H9 (cell line): ENCODE measurements at regions not wholly inside any gene's neighbourhood (a gene's known extent, or its start where the extent isn't known, plus 50 kb on each side); places are given as distances from the start of the nearest gene placed in this dataset.

Source experiments
- DNase-seq: peaks from one replicate; pipeline ENCODE4 v3.0.0-alpha.2; 2017
- H2AFZ ChIP-seq: one replicate; pipeline ENCODE4 v1.6.1; 2013; ENCODE audit warnings: mild to moderate bottlenecking, low read length, control low read depth, moderate library complexity
- H2AK5ac ChIP-seq: 2 replicates; pipeline ENCODE4 v1.6.1; 2013; ENCODE audit warnings: low read length, control low read depth, mixed read lengths; ENCODE audit not compliant: insufficient read length
- H2BK120ac ChIP-seq: one replicate; pipeline ENCODE4 v1.6.1; 2013; ENCODE audit warnings: low read depth, mild to moderate bottlenecking, low read length, control low read depth, inconsistent platforms; ENCODE audit not compliant: poor library complexity, severe bottlenecking
- H2BK12ac ChIP-seq: 2 replicates; pipeline ENCODE4 v1.6.1; 2013; ENCODE audit warnings: low read length, control low read depth, mixed read lengths, low read depth; ENCODE audit not compliant: insufficient read length
- H2BK15ac ChIP-seq: 2 replicates; pipeline ENCODE4 v1.6.1; 2013; ENCODE audit warnings: low read depth, low read length, control low read depth
- H2BK20ac ChIP-seq: one replicate; pipeline ENCODE4 v1.6.1; 2013; ENCODE audit warnings: low read depth, mild to moderate bottlenecking, low read length, control low read depth, inconsistent platforms; ENCODE audit not compliant: poor library complexity, severe bottlenecking
- H2BK5ac ChIP-seq: 2 replicates; pipeline ENCODE4 v1.6.1; 2013; ENCODE audit warnings: low read length, control low read depth, mixed read lengths; ENCODE audit not compliant: insufficient read length
- H3K14ac ChIP-seq: 2 replicates; pipeline ENCODE4 v1.6.1; 2013; ENCODE audit warnings: low read length, control low read depth; ENCODE audit not compliant: insufficient read depth
- H3K18ac ChIP-seq: 2 replicates; pipeline ENCODE4 v1.6.1; 2013; ENCODE audit warnings: low read depth, mild to moderate bottlenecking, mixed read lengths, low read length, control low read depth; ENCODE audit not compliant: insufficient read length
- H3K23ac ChIP-seq: 2 replicates; pipeline ENCODE4 v1.6.1; 2013; ENCODE audit warnings: low read length, control low read depth, mixed read lengths, low read depth; ENCODE audit not compliant: insufficient read length
- H3K23me2 ChIP-seq: 2 replicates; pipeline ENCODE4 v1.6.1; 2013; ENCODE audit warnings: low read depth, mild to moderate bottlenecking, mixed read lengths, low read length, control low read depth; ENCODE audit not compliant: insufficient read length, poor library complexity, severe bottlenecking
- H3K27ac ChIP-seq: 2 replicates; pipeline ENCODE4 v1.5.1; 2013; ENCODE audit warnings: low read length, control low read depth, mixed read lengths, low read depth; ENCODE audit not compliant: insufficient read length
- H3K27me3 ChIP-seq: 2 replicates; pipeline ENCODE4 v1.6.1; 2013; ENCODE audit warnings: low read length, control low read depth, inconsistent platforms; ENCODE audit not compliant: insufficient read depth
- H3K4ac ChIP-seq: 2 replicates; pipeline ENCODE4 v1.6.1; 2013; ENCODE audit warnings: low read depth, mild to moderate bottlenecking, control low read depth, inconsistent platforms, low read length, moderate library complexity
- H3K4me1 ChIP-seq: 2 replicates; pipeline ENCODE4 v1.6.1; 2013; ENCODE audit warnings: low read length, control low read depth, inconsistent platforms; ENCODE audit not compliant: insufficient read depth
- H3K4me2 ChIP-seq: 2 replicates; pipeline ENCODE4 v1.6.1; 2013; ENCODE audit warnings: low read length, control low read depth, mixed read lengths; ENCODE audit not compliant: insufficient read length, insufficient read depth
- H3K56ac ChIP-seq: 2 replicates; pipeline ENCODE4 v1.6.1; 2013; ENCODE audit warnings: low read depth, mild to moderate bottlenecking, mixed read lengths, low read length, control low read depth; ENCODE audit not compliant: insufficient read length
- H3K79me1 ChIP-seq: 2 replicates; pipeline ENCODE4 v1.6.1; 2013; ENCODE audit warnings: low read depth, mild to moderate bottlenecking, moderate library complexity, low read length, control low read depth, inconsistent platforms; ENCODE audit not compliant: insufficient read depth, poor library complexity, severe bottlenecking
- H3K79me2 ChIP-seq: 2 replicates; pipeline ENCODE4 v1.6.1; 2013; ENCODE audit warnings: low read length, control low read depth, inconsistent platforms; ENCODE audit not compliant: insufficient read depth
- H3K9ac ChIP-seq: 2 replicates; pipeline ENCODE4 v1.6.1; 2013; ENCODE audit warnings: low read length, control low read depth, mixed read lengths; ENCODE audit not compliant: insufficient read length; ENCODE audit errors: extremely low read depth
- H3K9me3 ChIP-seq: one replicate; pipeline ENCODE4 v1.6.1; 2013; ENCODE audit warnings: low read depth, low read length, inconsistent platforms; ENCODE audit not compliant: control insufficient read depth
- H3T11ph ChIP-seq: one replicate; pipeline ENCODE4 v1.6.1; 2013; ENCODE audit warnings: mild to moderate bottlenecking, low read length, control low read depth, inconsistent platforms
- H4K20me1 ChIP-seq: one replicate; pipeline ENCODE4 v1.6.1; 2013; ENCODE audit not compliant: control insufficient read depth, insufficient read length, insufficient read depth
- H4K5ac ChIP-seq: 2 replicates; pipeline ENCODE4 v1.6.1; 2013; ENCODE audit warnings: low read depth, mild to moderate bottlenecking, mixed read lengths, low read length, control low read depth; ENCODE audit not compliant: insufficient read length
- H4K8ac ChIP-seq: replicated peaks from 2 replicates; pipeline ENCODE4 v1.6.1; 2013; ENCODE audit warnings: low read length, control low read depth, mixed read lengths, low read depth; ENCODE audit not compliant: insufficient read length
- H4K91ac ChIP-seq: 2 replicates; pipeline ENCODE4 v1.6.1; 2013; ENCODE audit warnings: low read depth, mild to moderate bottlenecking, moderate library complexity, mixed read lengths, low read length, control low read depth; ENCODE audit not compliant: insufficient read length
- H3K27ac Mint-ChIP-seq, 3 experiments: 2 replicates in 2 of 3; 3 replicates in 1 of 3; pipeline ENCODE4 v1.8.0; 2020 to 2021; ENCODE audit warnings: mixed read lengths in 3 of 3, mild to moderate bottlenecking in 1 of 3, moderate library complexity in 1 of 3
- H3K27me3 Mint-ChIP-seq: 2 replicates; pipeline ENCODE4 v1.8.0; 2021; ENCODE audit warnings: low read depth, mild to moderate bottlenecking, moderate library complexity, mixed read lengths
- H3K36me3 Mint-ChIP-seq, 3 experiments: 2 replicates in 2 of 3; 3 replicates in 1 of 3; pipeline ENCODE4 v1.8.0; 2020 to 2021; ENCODE audit warnings: low read depth in 3 of 3, mixed read lengths in 3 of 3; ENCODE audit not compliant: insufficient read depth in 1 of 3
- H3K4me1 Mint-ChIP-seq, 2 experiments: 2 replicates each; pipeline ENCODE4 v1.8.0; 2020; ENCODE audit warnings: mixed read lengths in 2 of 2
- H3K4me3 Mint-ChIP-seq, 2 experiments: 2 replicates in 1 of 2; 3 replicates in 1 of 2; pipeline ENCODE4 v1.8.0; 2020 to 2021; ENCODE audit warnings: mild to moderate bottlenecking in 2 of 2, mixed read lengths in 2 of 2, moderate library complexity in 1 of 2
- H3K9me3 Mint-ChIP-seq, 2 experiments: 2 replicates in 1 of 2; 3 replicates in 1 of 2; pipeline ENCODE4 v1.8.0; 2020; ENCODE audit warnings: mild to moderate bottlenecking in 2 of 2, mixed read lengths in 2 of 2, moderate library complexity in 1 of 2
- CTCF ChIP-seq: fragments of 200-600 bp; sonication (generic); conservative IDR thresholded peaks from 3 replicates; pipeline ENCODE4 v1.8.0; 2021; ENCODE audit warnings: antibody characterized with exemption, mild to moderate bottlenecking
- WGBS: extraction: QIAGEN DNeasy Blood & Tissue Kit; methylation state at CpG from one replicate; pipeline ENCODE4 v1.1.7; 2013; ENCODE audit warnings: missing lambda C conversion rate, low lambda C conversion rate, mixed read lengths; ENCODE audit not compliant: insufficient read length; ENCODE audit errors: extremely low coverage; 5-methylcytosine and 5-hydroxymethylcytosine counted together

- no peaks in the 10 kb centered on the region for H3K4me1 ChIP-seq
- no peak overlapping the region for H2BK20ac ChIP-seq
- no peak for DNase-seq
- TF ChIP-seq CTCF, result no peak
- no peaks in the 10 kb centered on the region for H3K79me2 ChIP-seq
- no peaks in the 10 kb centered on the region for H3K79me1 ChIP-seq
- H2BK15ac ChIP-seq, result no peak overlapping the region
- H3K36me3 Mint-ChIP-seq, result peaks cover 0 to 2% (median 0%) of the 10 kb centered on the region in 3 experiments; a peak in 2 of 7 replicates
- H2AFZ ChIP-seq, result no peak overlapping the region
- H2BK5ac ChIP-seq, result no peak overlapping the region
- H3K4me3 Mint-ChIP-seq, result no peak overlapping the region; a peak in 1 of 5 replicates
- no peaks in the 10 kb centered on the region for H3K9me3 ChIP-seq
- no peak overlapping the region for H2BK120ac ChIP-seq
- H3K27me3 Mint-ChIP-seq, result peaks cover 5% of the 10 kb centered on the region
- H3K27ac Mint-ChIP-seq, result no peak overlapping the region
- H2BK12ac ChIP-seq, result no peak overlapping the region
- no peaks in the 10 kb centered on the region; a peak in 1 of 5 replicates for H3K9me3 Mint-ChIP-seq
- H4K8ac ChIP-seq, result no peak overlapping the region
- H4K20me1 ChIP-seq, result no peaks in the 10 kb centered on the region
- H3K4me2 ChIP-seq, result no peak overlapping the region
- H2AK5ac ChIP-seq, result no peak overlapping the region
- peaks cover 5 to 20% of the 10 kb centered on the region in 2 experiments for H3K4me1 Mint-ChIP-seq
- no peaks in the 10 kb centered on the region for H3K27me3 ChIP-seq
- H3K14ac ChIP-seq, result no peak overlapping the region
- H4K5ac ChIP-seq, result no peak overlapping the region
- H3K4ac ChIP-seq, result no peak overlapping the region
- no peak overlapping the region for H3K27ac ChIP-seq
- no peak overlapping the region for H3T11ph ChIP-seq
- no peak overlapping the region for H3K18ac ChIP-seq
- no CpG with 5 or more reads among the region's 15 CpGs for WGBS
- no peaks in the 10 kb centered on the region for H3K23me2 ChIP-seq
- H3K9ac ChIP-seq, result no peak overlapping the region
- no peak overlapping the region for H3K56ac ChIP-seq
- H3K23ac ChIP-seq, result no peak overlapping the region
- no peak overlapping the region for H4K91ac ChIP-seq
Observed at GRCh38 chr20:48169650-48170225, 384.5 kb upstream of the SULF2 start.
